ENCODE measurements at regions not wholly inside any gene's neighbourhood (a gene's known extent, or its start where the extent isn't known, plus 50 kb on each side); places are given as distances from the start of the nearest gene placed in this dataset.

- DNase-seq (ENCODE audit: low read depth) = no peak
Measured at GRCh38 chr1:172801771-172802322, 142.9 kb downstream of the FASLG start.

- no peak for DNase-seq (ENCODE audit: low read depth)
Measured at GRCh38 chr1:172809750-172810149, 150.8 kb downstream of the FASLG start.

GRCh38 chr1:172810480-172811175 lies 151.7 kb downstream of the FASLG start:
- no peak for DNase-seq (ENCODE audit: low read depth)

GRCh38 chr1:172811694-172812093 lies 152.8 kb downstream of the FASLG start:
- no peak for DNase-seq (ENCODE audit: low read depth)

GRCh38 chr1:172812118-172812517 lies 153.2 kb downstream of the FASLG start:
- DNase-seq (ENCODE audit: low read depth) = no peak

GRCh38 chr1:172813330-172813729 lies 154.4 kb downstream of the FASLG start:
- DNase-seq (ENCODE audit: low read depth) = no peak

GRCh38 chr1:172814428-172814827 lies 155.5 kb downstream of the FASLG start:
- DNase-seq (ENCODE audit: low read depth) = no peak

- no peak for DNase-seq (ENCODE audit: low read depth)
Measured at GRCh38 chr1:172815740-172816139, 156.8 kb downstream of the FASLG start.

GRCh38 chr1:172818841-172819527 lies 160.1 kb downstream of the FASLG start:
- DNase-seq (ENCODE audit: low read depth) = no peak

GRCh38 chr1:172820475-172821158 lies 161.7 kb downstream of the FASLG start:
- DNase-seq (ENCODE audit: low read depth) = no peak

- no peak for DNase-seq (ENCODE audit: low read depth)
Measured at GRCh38 chr1:172821609-172822274, 162.8 kb downstream of the FASLG start.

- no peak for DNase-seq (ENCODE audit: low read depth)
Measured at GRCh38 chr1:172822886-172823285, 164.0 kb downstream of the FASLG start.

- no peak for DNase-seq (ENCODE audit: low read depth)
Measured at GRCh38 chr1:172823534-172823933, 164.6 kb downstream of the FASLG start.

- DNase-seq (ENCODE audit: low read depth) = no peak
Measured at GRCh38 chr1:172824209-172824608, 165.3 kb downstream of the FASLG start.

- no peak for DNase-seq (ENCODE audit: low read depth)
Measured at GRCh38 chr1:172826096-172826741, 167.3 kb downstream of the FASLG start.

GRCh38 chr1:172827301-172827700 lies 168.4 kb downstream of the FASLG start:
- DNase-seq (ENCODE audit: low read depth) = no peak

- no peak for DNase-seq (ENCODE audit: low read depth)
Measured at GRCh38 chr1:172827841-172828240, 168.9 kb downstream of the FASLG start.

- DNase-seq (ENCODE audit: low read depth) = no peak
Measured at GRCh38 chr1:172832006-172832725, 173.3 kb downstream of the FASLG start.

GRCh38 chr1:172833954-172834353 lies 175.1 kb downstream of the FASLG start:
- DNase-seq (ENCODE audit: low read depth) = no peak

- DNase-seq (ENCODE audit: low read depth) = no peak
Measured at GRCh38 chr1:172834609-172835008, 175.7 kb downstream of the FASLG start.

GRCh38 chr1:172835834-172836233 lies 176.9 kb downstream of the FASLG start:
- no peak for DNase-seq (ENCODE audit: low read depth)
